Upper lobe of left lung (tissue), 4 donors: ENCODE measurements at regions not wholly inside any gene's neighbourhood (a gene's known extent, or its start where the extent isn't known, plus 50 kb on each side); places are given as distances from the start of the nearest gene placed in this dataset.

Source experiments
- CTCF ChIP-seq, 6 experiments: fragments of 450-650 bp in 4 of 6; fragments of 200-600 bp in 2 of 6; sonication (generic) in 2 of 6; IDR thresholded peaks; one replicate each; pipeline ENCODE4 v1.5.1; 2016 to 2019; ENCODE audit warnings: antibody characterized with exemption in 6 of 6
- EP300 ChIP-seq, 4 donors: sonication (generic); formaldehyde crosslinking; IDR thresholded peaks; one replicate each; pipeline ENCODE4 v1.5.1; 2017; ENCODE audit warnings: antibody characterized with exemption in 4 of 4, control low read depth in 2 of 4

- no peak for TF ChIP-seq CTCF (IDR thresholded peaks at IDR 0.05)
- TF ChIP-seq EP300 (IDR thresholded peaks at IDR 0.05) = no peak
Observed at GRCh38 chr10:33082373-33082895, 124.4 kb upstream of the ITGB1 start.
